HEK293 (cell line): ENCODE measurements at regions not wholly inside any gene's neighbourhood (a gene's known extent, or its start where the extent isn't known, plus 50 kb on each side); places are given as distances from the start of the nearest gene placed in this dataset.

Source experiments
- CTCF ChIA-PET: fragments of 350-600 bp; formaldehyde crosslinking; extraction: SDS; loops from one replicate; lab custom pipeline; 2021; ENCODE audit warnings: antibody characterized with exemption; lab: Yijun Ruan, JAX
- POLR2A ChIA-PET: fragments of 300-600 bp; formaldehyde crosslinking; extraction: SDS; loops from one replicate; lab custom pipeline; 2020; ENCODE audit warnings: antibody characterized with exemption, inconsistent platforms; lab: Yijun Ruan, JAX
- H3K27ac ChIP-seq: fragments of 200-500 bp; sonication (Bioruptor generic); 2 replicates; pipeline ENCODE4 v1.5.1; 2014; ENCODE audit warnings: low read depth, low read length, control low read depth, inconsistent platforms; ENCODE audit errors: extremely low read depth
- H3K36me3 ChIP-seq, 2 experiments: fragments of 200-500 bp in 1 of 2; sonication (Bioruptor generic) in 1 of 2; 1 replicate in 1 of 2; 2 replicates in 1 of 2; pipeline ENCODE4 v1.5.1; 2014 to 2017; ENCODE audit warnings: inconsistent platforms in 2 of 2, low read length in 2 of 2; ENCODE audit not compliant: control insufficient read depth in 2 of 2, insufficient read depth in 1 of 2
- H3K4me1 ChIP-seq: fragments of 200-500 bp; sonication (Bioruptor generic); 2 replicates; pipeline ENCODE4 v1.5.1; 2014; ENCODE audit warnings: mild to moderate bottlenecking, low read length, inconsistent platforms; ENCODE audit not compliant: control insufficient read depth, insufficient read depth
- H3K4me3 ChIP-seq: 2 replicates; pipeline ENCODE4 v1.5.1; 2011; ENCODE audit warnings: low read depth, mild to moderate bottlenecking, control low read depth, low read length, moderate library complexity
- H3K9me3 ChIP-seq: fragments of 200-500 bp; sonication (Bioruptor generic); 2 replicates; pipeline ENCODE4 v1.5.1; 2014; ENCODE audit warnings: low read depth, low read length, inconsistent platforms; ENCODE audit not compliant: control insufficient read depth, insufficient read depth
- BCL11B ChIP-seq: fragments of 450-650 bp; formaldehyde crosslinking; IDR thresholded peaks from 2 replicates; pipeline ENCODE4 v1.5.1; 2016; ENCODE audit warnings: low read depth, missing biosample characterization, missing genetic modification characterization
- KLF1 ChIP-seq: fragments of 450-650 bp; formaldehyde crosslinking; IDR thresholded peaks from 2 replicates; pipeline ENCODE4 v1.5.1; 2016; ENCODE audit warnings: missing biosample characterization, missing genetic modification characterization
- MZF1 ChIP-seq: fragments of 450-650 bp; formaldehyde crosslinking; IDR thresholded peaks from 2 replicates; pipeline ENCODE4 v1.5.1; 2017; ENCODE audit warnings: missing biosample characterization, missing genetic modification characterization, borderline replicate concordance
- PRDM1 ChIP-seq: fragments of 450-650 bp; formaldehyde crosslinking; IDR thresholded peaks from 2 replicates; pipeline ENCODE4; 2016; ENCODE audit warnings: missing biosample characterization, missing genetic modification characterization
- SCRT1 ChIP-seq: fragments of 450-650 bp; formaldehyde crosslinking; IDR thresholded peaks from 2 replicates; pipeline ENCODE4 v1.5.1; 2016; ENCODE audit warnings: missing biosample characterization, missing genetic modification characterization, borderline replicate concordance
- SCRT2 ChIP-seq: fragments of 450-650 bp; formaldehyde crosslinking; IDR thresholded peaks from 2 replicates; pipeline ENCODE4 v1.5.1; 2016; ENCODE audit warnings: missing biosample characterization, missing genetic modification characterization
- ZBTB17 ChIP-seq: fragments of 450-650 bp; formaldehyde crosslinking; IDR thresholded peaks from 2 replicates; pipeline ENCODE4 v1.5.1; 2016; ENCODE audit warnings: missing biosample characterization, missing genetic modification characterization
- ZBTB8A ChIP-seq: fragments of 450-650 bp; formaldehyde crosslinking; IDR thresholded peaks from 2 replicates; pipeline ENCODE4 v1.5.1; 2016; ENCODE audit warnings: missing biosample characterization, missing genetic modification characterization
- ZNF19 ChIP-seq: fragments of 450-650 bp; formaldehyde crosslinking; IDR thresholded peaks from 2 replicates; pipeline ENCODE4; 2016; ENCODE audit warnings: missing biosample characterization, missing genetic modification characterization, low read depth
- ZNF214 ChIP-seq: fragments of 450-650 bp; formaldehyde crosslinking; IDR thresholded peaks from 2 replicates; pipeline ENCODE4 v1.5.1; 2017; ENCODE audit warnings: missing biosample characterization, mild to moderate bottlenecking, missing genetic modification characterization, borderline replicate concordance
- ZNF221 ChIP-seq: fragments of 450-650 bp; formaldehyde crosslinking; IDR thresholded peaks from 2 replicates; pipeline ENCODE4 v1.5.1; 2017; ENCODE audit warnings: missing biosample characterization, missing genetic modification characterization, borderline replicate concordance
- ZNF223 ChIP-seq: fragments of 450-650 bp; formaldehyde crosslinking; IDR thresholded peaks from 2 replicates; pipeline ENCODE4 v1.5.1; 2016; ENCODE audit warnings: missing biosample characterization, missing genetic modification characterization
- ZNF23 ChIP-seq: fragments of 450-650 bp; formaldehyde crosslinking; IDR thresholded peaks from 2 replicates; pipeline ENCODE4 v1.5.1; 2016; ENCODE audit warnings: missing biosample characterization, missing genetic modification characterization, borderline replicate concordance
- ZNF335 ChIP-seq: fragments of 450-650 bp; formaldehyde crosslinking; conservative IDR thresholded peaks from 2 replicates; pipeline ENCODE4 v1.5.1; 2016; ENCODE audit warnings: missing biosample characterization, missing genetic modification characterization
- ZNF433 ChIP-seq: fragments of 450-650 bp; formaldehyde crosslinking; IDR thresholded peaks from 2 replicates; pipeline ENCODE4 v1.5.1; 2016; ENCODE audit warnings: missing biosample characterization, missing genetic modification characterization, low read depth
- ZNF654 ChIP-seq: fragments of 450-650 bp; formaldehyde crosslinking; IDR thresholded peaks from 2 replicates; pipeline ENCODE4 v1.5.1; 2016; ENCODE audit warnings: low read depth, missing biosample characterization, missing genetic modification characterization
- ZNF747 ChIP-seq: fragments of 450-650 bp; formaldehyde crosslinking; IDR thresholded peaks from 2 replicates; pipeline ENCODE4 v1.5.1; 2016; ENCODE audit warnings: missing biosample characterization, missing genetic modification characterization
- ZNF777 ChIP-seq: fragments of 450-650 bp; formaldehyde crosslinking; IDR thresholded peaks from 2 replicates; pipeline ENCODE4 v1.5.1; 2017; ENCODE audit warnings: missing biosample characterization, missing genetic modification characterization, borderline replicate concordance
- ZSCAN16 ChIP-seq: fragments of 450-650 bp; formaldehyde crosslinking; IDR thresholded peaks from 2 replicates; pipeline ENCODE4 v1.5.1; 2016; ENCODE audit warnings: missing biosample characterization, missing genetic modification characterization
- TF ChIP-seq, protein P1 (sequence below): fragments of 450-650 bp; formaldehyde crosslinking; IDR thresholded peaks from 2 replicates; pipeline ENCODE4 v1.5.1; 2016; ENCODE audit warnings: missing biosample characterization, missing genetic modification characterization
- TF ChIP-seq, protein P2 (sequence below): fragments of 450-650 bp; IDR thresholded peaks from 2 replicates; pipeline ENCODE4 v1.5.1; 2018; ENCODE audit warnings: missing biosample characterization, mild to moderate bottlenecking, missing genetic modification characterization
- TF ChIP-seq, protein P3 (sequence below): fragments of 450-650 bp; formaldehyde crosslinking; IDR thresholded peaks from 2 replicates; pipeline ENCODE4 v1.5.1; 2016; ENCODE audit warnings: missing biosample characterization, missing genetic modification characterization

DNA sequence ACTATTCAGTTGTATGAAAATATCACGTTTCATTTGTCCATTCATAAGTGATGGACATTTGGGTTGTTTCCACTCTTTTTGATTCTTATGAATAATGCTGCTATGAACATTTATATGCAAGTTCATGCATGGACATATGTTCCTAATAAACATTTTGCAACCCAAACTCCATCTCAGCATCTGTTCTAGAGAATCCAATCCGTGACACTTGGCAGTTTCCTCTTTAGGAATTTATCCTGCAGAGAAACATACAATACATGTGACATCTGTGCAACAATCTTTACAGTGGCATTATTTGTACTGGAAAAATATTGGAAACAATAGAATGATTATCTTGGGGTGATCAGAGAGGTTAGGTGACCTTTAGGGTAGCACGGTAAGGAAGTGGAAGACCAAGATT is 290.8 kb upstream of the SRRM4 start (continued):
- TF ChIP-seq ZBTB8A (tag by site-specific recombination) (no peak), KLF1 (no peak)

DNA sequence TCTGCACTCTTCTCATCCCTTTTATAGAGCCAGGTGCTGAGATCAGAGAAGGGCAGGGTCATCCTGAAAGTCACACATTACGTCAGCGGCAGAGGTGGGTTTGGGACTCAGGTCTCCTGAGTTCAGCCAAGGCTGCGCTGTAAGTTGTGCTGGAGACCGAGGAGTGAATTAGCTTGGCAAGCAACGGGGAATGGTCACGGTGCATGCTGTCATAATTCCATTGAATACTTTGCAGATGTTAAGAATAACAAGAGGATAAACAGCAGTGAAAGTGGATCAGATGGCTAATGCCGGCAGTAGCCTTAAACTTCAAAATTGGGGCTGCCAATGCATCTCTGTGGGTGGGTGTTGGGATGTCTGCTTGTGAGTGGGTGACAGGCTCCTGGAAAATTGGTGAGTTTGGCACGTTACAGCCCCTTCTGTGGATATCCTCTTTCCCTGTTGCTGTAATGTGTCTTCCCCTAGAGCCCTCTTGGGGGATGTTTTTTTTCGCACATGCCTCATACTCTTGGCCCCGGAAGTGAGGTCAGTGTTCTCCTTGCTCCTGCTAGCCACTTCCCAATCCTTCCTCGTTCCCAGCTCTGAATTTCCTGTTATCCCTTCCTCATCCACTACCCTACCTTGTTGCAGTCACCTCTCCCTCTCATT is 287.1 kb upstream of the SRRM4 start:
- Histone ChIP-seq H3K9me3 (no peaks in the 10 kb centered on the region), H3K27ac (no peak overlapping the region), H3K36me3 (no peaks in the 10 kb centered on the region), H3K4me3 (no peak overlapping the region), H3K4me1 (no peaks in the 10 kb centered on the region)
- ChIA-PET CTCF (interaction anchor here (0.6 kb wide), 1 partner anchor 602 kb away, joined by 3 read pairs; no protein-coding TSS in a partner anchor), POLR2A (no interaction called here)
- TF ChIP-seq ZNF335 (tag by site-specific recombination) (no peak), ZNF19 (tag by site-specific recombination) (no peak), ZNF23 (tag by site-specific recombination) (no peak), PRDM1 (tag by site-specific recombination) (no peak), MZF1 (no peak), ZSCAN16 (no peak), ZNF433 (tag by site-specific recombination) (no peak), ZNF214 (tag by site-specific recombination) (no peak), BCL11B (tag by site-specific recombination) (no peak), ZNF747 (no peak), ZNF221 (tag by site-specific recombination) (no peak), SCRT2 (no peak), SCRT1 (no peak), ZNF223 (no peak), ZBTB17 (tag by site-specific recombination) (no peak), ZNF654 (tag by site-specific recombination) (no peak), ZNF777 (tag by site-specific recombination) (no peak)
- TF ChIP-seq, protein P1, sequence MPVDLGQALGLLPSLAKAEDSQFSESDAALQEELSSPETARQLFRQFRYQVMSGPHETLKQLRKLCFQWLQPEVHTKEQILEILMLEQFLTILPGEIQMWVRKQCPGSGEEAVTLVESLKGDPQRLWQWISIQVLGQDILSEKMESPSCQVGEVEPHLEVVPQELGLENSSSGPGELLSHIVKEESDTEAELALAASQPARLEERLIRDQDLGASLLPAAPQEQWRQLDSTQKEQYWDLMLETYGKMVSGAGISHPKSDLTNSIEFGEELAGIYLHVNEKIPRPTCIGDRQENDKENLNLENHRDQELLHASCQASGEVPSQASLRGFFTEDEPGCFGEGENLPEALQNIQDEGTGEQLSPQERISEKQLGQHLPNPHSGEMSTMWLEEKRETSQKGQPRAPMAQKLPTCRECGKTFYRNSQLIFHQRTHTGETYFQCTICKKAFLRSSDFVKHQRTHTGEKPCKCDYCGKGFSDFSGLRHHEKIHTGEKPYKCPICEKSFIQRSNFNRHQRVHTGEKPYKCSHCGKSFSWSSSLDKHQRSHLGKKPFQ (tag by site-specific recombination) = no peak
- TF ChIP-seq, protein P2, sequence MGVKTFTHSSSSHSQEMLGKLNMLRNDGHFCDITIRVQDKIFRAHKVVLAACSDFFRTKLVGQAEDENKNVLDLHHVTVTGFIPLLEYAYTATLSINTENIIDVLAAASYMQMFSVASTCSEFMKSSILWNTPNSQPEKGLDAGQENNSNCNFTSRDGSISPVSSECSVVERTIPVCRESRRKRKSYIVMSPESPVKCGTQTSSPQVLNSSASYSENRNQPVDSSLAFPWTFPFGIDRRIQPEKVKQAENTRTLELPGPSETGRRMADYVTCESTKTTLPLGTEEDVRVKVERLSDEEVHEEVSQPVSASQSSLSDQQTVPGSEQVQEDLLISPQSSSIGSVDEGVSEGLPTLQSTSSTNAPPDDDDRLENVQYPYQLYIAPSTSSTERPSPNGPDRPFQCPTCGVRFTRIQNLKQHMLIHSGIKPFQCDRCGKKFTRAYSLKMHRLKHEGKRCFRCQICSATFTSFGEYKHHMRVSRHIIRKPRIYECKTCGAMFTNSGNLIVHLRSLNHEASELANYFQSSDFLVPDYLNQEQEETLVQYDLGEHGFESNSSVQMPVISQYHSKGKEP = no peak
- TF ChIP-seq, protein P3, sequence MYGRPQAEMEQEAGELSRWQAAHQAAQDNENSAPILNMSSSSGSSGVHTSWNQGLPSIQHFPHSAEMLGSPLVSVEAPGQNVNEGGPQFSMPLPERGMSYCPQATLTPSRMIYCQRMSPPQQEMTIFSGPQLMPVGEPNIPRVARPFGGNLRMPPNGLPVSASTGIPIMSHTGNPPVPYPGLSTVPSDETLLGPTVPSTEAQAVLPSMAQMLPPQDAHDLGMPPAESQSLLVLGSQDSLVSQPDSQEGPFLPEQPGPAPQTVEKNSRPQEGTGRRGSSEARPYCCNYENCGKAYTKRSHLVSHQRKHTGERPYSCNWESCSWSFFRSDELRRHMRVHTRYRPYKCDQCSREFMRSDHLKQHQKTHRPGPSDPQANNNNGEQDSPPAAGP (tag by site-specific recombination) = no peak
